IMR-90 (cell line): ENCODE measurements at regions not wholly inside any gene's neighbourhood (a gene's known extent, or its start where the extent isn't known, plus 50 kb on each side); places are given as distances from the start of the nearest gene placed in this dataset.

Source experiments
- ATAC-seq: fragments of 200-7000 bp; cut with Tn5 transposase; 2 replicates; pipeline ENCODE4 v1.9.1; 2020; ENCODE audit warnings: low read depth, mild to moderate bottlenecking, moderate library complexity
- BruUV-seq: library from RNA; stranded (reverse); fragments of 400-500 nt; replicated peaks from 2 replicates; lab custom pipeline; 2021; lab: Mats Ljungman, UMichigan
- CTCF ChIA-PET: fragments of 300-600 bp; formaldehyde crosslinking; extraction: SDS; loops from one replicate; lab custom pipeline; 2021; ENCODE audit warnings: antibody characterized with exemption; lab: Yijun Ruan, JAX
- POLR2A ChIA-PET: fragments of 300-600 bp; sonication (Branson Sonifier 250); formaldehyde crosslinking; loops from one replicate; lab custom pipeline; 2022; ENCODE audit warnings: antibody characterized with exemption; ENCODE audit not compliant: unreplicated experiment; lab: Charles Lee
- DNase-seq: peaks from one replicate; pipeline ENCODE4 v3.0.0; 2013
- H2AFZ ChIP-seq: replicated peaks from 2 replicates; pipeline ENCODE3; 2013; ENCODE audit warnings: low read length, mild to moderate bottlenecking; ENCODE audit not compliant: poor library complexity
- H2AK5ac ChIP-seq: 2 replicates; pipeline ENCODE4 v1.6.1; 2013; ENCODE audit warnings: low read depth, low read length, inconsistent platforms
- H2AK9ac ChIP-seq: replicated peaks from 2 replicates; pipeline ENCODE3; 2013; ENCODE audit warnings: mild to moderate bottlenecking, low read depth, low read length, moderate library complexity; ENCODE audit not compliant: poor library complexity
- H2BK120ac ChIP-seq: 2 replicates; pipeline ENCODE4 v1.6.1; 2013; ENCODE audit warnings: low read depth, low read length, inconsistent platforms
- H2BK15ac ChIP-seq: 3 replicates; pipeline ENCODE4 v1.6.1; 2013; ENCODE audit warnings: low read depth, low read length, inconsistent platforms
- H2BK20ac ChIP-seq: 2 replicates; pipeline ENCODE4 v1.6.1; 2013; ENCODE audit warnings: low read depth, mild to moderate bottlenecking, inconsistent platforms, low read length, moderate library complexity
- H2BK5ac ChIP-seq: 2 replicates; pipeline ENCODE4 v1.6.1; 2013; ENCODE audit warnings: mild to moderate bottlenecking, low read depth, low read length, inconsistent platforms; ENCODE audit not compliant: poor library complexity, severe bottlenecking
- H3K14ac ChIP-seq: replicated peaks from 2 replicates; pipeline ENCODE4 v1.6.1; 2013; ENCODE audit warnings: low read depth, low read length, inconsistent platforms
- H3K18ac ChIP-seq: 2 replicates; pipeline ENCODE4 v1.6.1; 2013; ENCODE audit warnings: low read depth, low read length, control low read depth
- H3K23ac ChIP-seq: 2 replicates; pipeline ENCODE4 v1.6.1; 2013; ENCODE audit warnings: low read depth, low read length, inconsistent platforms
- H3K27ac ChIP-seq: 2 replicates; pipeline ENCODE4 v1.5.1; 2013; ENCODE audit warnings: mild to moderate bottlenecking, control low read depth, low read length; ENCODE audit not compliant: insufficient read depth
- H3K27me3 ChIP-seq: 2 replicates; pipeline ENCODE4 v1.6.1; 2013; ENCODE audit warnings: low read length; ENCODE audit not compliant: control insufficient read depth, insufficient read depth
- H3K36me3 ChIP-seq: 2 replicates; pipeline ENCODE4 v1.6.1; 2013; ENCODE audit warnings: low read length, mixed read lengths; ENCODE audit not compliant: control insufficient read depth, insufficient read depth
- H3K4ac ChIP-seq: 2 replicates; pipeline ENCODE4 v1.6.1; 2013; ENCODE audit warnings: low read depth, low read length, inconsistent platforms
- H3K4me1 ChIP-seq: 2 replicates; pipeline ENCODE4 v1.6.1; 2013; ENCODE audit warnings: low read length, mixed read lengths; ENCODE audit not compliant: control insufficient read depth, insufficient read depth
- H3K4me2 ChIP-seq: 2 replicates; pipeline ENCODE4 v1.6.1; 2013; ENCODE audit warnings: low read depth, mild to moderate bottlenecking, control low read depth, low read length, moderate library complexity
- H3K4me3 ChIP-seq: 2 replicates; pipeline ENCODE4 v1.5.1; 2013; ENCODE audit warnings: low read depth, mild to moderate bottlenecking, control low read depth, low read length, moderate library complexity; ENCODE audit not compliant: insufficient read depth
- H3K56ac ChIP-seq: 2 replicates; pipeline ENCODE4 v1.6.1; 2013; ENCODE audit warnings: low read length, inconsistent platforms; ENCODE audit not compliant: insufficient read depth; ENCODE audit errors: extremely low read depth
- H3K79me1 ChIP-seq, 2 experiments: 2 replicates each; pipeline ENCODE4 v1.6.1; 2013; ENCODE audit warnings: low read length in 2 of 2, inconsistent platforms in 1 of 2, low read depth in 1 of 2
- H3K9ac ChIP-seq: 2 replicates; pipeline ENCODE4 v1.6.1; 2013; ENCODE audit warnings: low read depth, low read length, control low read depth
- H3K9me1 ChIP-seq: 2 replicates; pipeline ENCODE4 v1.6.1; 2013; ENCODE audit warnings: low read length, inconsistent platforms; ENCODE audit not compliant: insufficient read depth
- H3K9me3 ChIP-seq: 2 replicates; pipeline ENCODE4 v1.6.1; 2013; ENCODE audit warnings: low read length; ENCODE audit not compliant: control insufficient read depth, insufficient read depth
- H4K20me1 ChIP-seq: 2 replicates; pipeline ENCODE4 v1.6.1; 2013; ENCODE audit warnings: low read length, inconsistent platforms; ENCODE audit not compliant: insufficient read depth
- H4K5ac ChIP-seq: 2 replicates; pipeline ENCODE4 v1.6.1; 2013; ENCODE audit warnings: mild to moderate bottlenecking, low read depth, low read length, control low read depth
- H4K8ac ChIP-seq, 2 experiments: 2 replicates each; pipeline ENCODE4 v1.6.1; 2013; ENCODE audit warnings: low read depth in 2 of 2, low read length in 2 of 2, control low read depth in 1 of 2, inconsistent platforms in 1 of 2
- H4K91ac ChIP-seq: 2 replicates; pipeline ENCODE4 v1.6.1; 2013; ENCODE audit warnings: low read depth, low read length, inconsistent platforms; ENCODE audit not compliant: insufficient read depth
- BHLHE40 ChIP-seq: fragments of 150-350 bp; IDR thresholded peaks from 2 replicates; pipeline ENCODE4 v1.6.1; 2016; ENCODE audit warnings: mild to moderate bottlenecking, low read depth, low read length
- CEBPB ChIP-seq: IDR thresholded peaks from 2 replicates; pipeline ENCODE4 v1.6.1; 2012; ENCODE audit warnings: low read depth, low read length, improper control_type of control experiment
- CHD1 ChIP-seq: IDR thresholded peaks from 2 replicates; pipeline ENCODE4 v1.6.1; 2012; ENCODE audit warnings: low read depth, low read length, improper control_type of control experiment
- CTCF ChIP-seq: conservative IDR thresholded peaks from 2 replicates; pipeline ENCODE4 v1.5.1; 2012; ENCODE audit warnings: mild to moderate bottlenecking, low read depth, low read length, improper control_type of control experiment
- ELK1 ChIP-seq: fragments of 150-350 bp; IDR thresholded peaks from 2 replicates; pipeline ENCODE4 v1.6.1; 2016; ENCODE audit warnings: low read depth, mild to moderate bottlenecking, low read length, moderate library complexity, borderline replicate concordance
- FOS ChIP-seq: fragments of 150-350 bp; IDR thresholded peaks from 2 replicates; pipeline ENCODE4 v1.6.1; 2016; ENCODE audit warnings: low read depth, low read length
- MAFK ChIP-seq: IDR thresholded peaks from 2 replicates; pipeline ENCODE4 v1.6.1; 2012; ENCODE audit warnings: low read depth, low read length, improper control_type of control experiment
- MAZ ChIP-seq: IDR thresholded peaks from 2 replicates; pipeline ENCODE4 v1.6.1; 2012; ENCODE audit warnings: low read depth, mild to moderate bottlenecking, low read length, improper control_type of control experiment, moderate library complexity, borderline replicate concordance
- MXI1 ChIP-seq: IDR thresholded peaks from 2 replicates; pipeline ENCODE4 v1.6.1; 2012; ENCODE audit warnings: low read depth, mild to moderate bottlenecking, low read length, moderate library complexity, borderline replicate concordance
- NFE2L2 ChIP-seq: fragments of 150-350 bp; IDR thresholded peaks from 2 replicates; pipeline ENCODE4 v1.6.1; 2016; ENCODE audit warnings: low read depth, mild to moderate bottlenecking, low read length
- POLR2A ChIP-seq: IDR thresholded peaks from 2 replicates; pipeline ENCODE4 v1.6.1; 2012; ENCODE audit warnings: mild to moderate bottlenecking, low read depth, low read length
- RAD21 ChIP-seq: IDR thresholded peaks from 2 replicates; pipeline ENCODE4 v1.6.1; 2012; ENCODE audit warnings: low read length, improper control_type of control experiment
- RCOR1 ChIP-seq: IDR thresholded peaks from 2 replicates; pipeline ENCODE4 v1.6.1; 2012; ENCODE audit warnings: mild to moderate bottlenecking, low read length, improper control_type of control experiment; ENCODE audit not compliant: insufficient replicate concordance
- RFX5 ChIP-seq: IDR thresholded peaks from 2 replicates; pipeline ENCODE4 v1.8.0; 2012; ENCODE audit warnings: low read depth, mild to moderate bottlenecking, low read length, moderate library complexity
- SMC3 ChIP-seq: fragments of 150-350 bp; IDR thresholded peaks from 2 replicates; pipeline ENCODE4 v1.6.1; 2016; ENCODE audit warnings: low read depth, mild to moderate bottlenecking, antibody characterized with exemption, low read length, moderate library complexity
- USF2 ChIP-seq: fragments of 150-350 bp; IDR thresholded peaks from 2 replicates; pipeline ENCODE4 v1.6.1; 2017; ENCODE audit warnings: mild to moderate bottlenecking, antibody characterized with exemption, low read length, low read depth
- WGBS, 2 experiments: methylation state at CpG; one replicate each; pipeline versions ENCODE4 v1.1.5 to v1.1.7; 2013; ENCODE audit warnings: missing lambda C conversion rate in 2 of 2; ENCODE audit not compliant: insufficient read length in 1 of 2; ENCODE audit errors: extremely low coverage in 2 of 2; 5-methylcytosine and 5-hydroxymethylcytosine counted together
- dilution Hi-C: fragments of 300-500 bp; cut with HindIII; formaldehyde crosslinking; loops from one replicate; pipeline ENCODE4 v1.14.3; 2018; ENCODE audit warnings: low sequenced_read_pairs; ENCODE audit not compliant: unreplicated experiment
- in situ Hi-C: fragments of 300-500 bp; cut with MboI; formaldehyde crosslinking; loops from 3 replicates; pipeline ENCODE4 v1.14.3; 2019; ENCODE audit warnings: low sequenced_read_pairs, inconsistent platforms, mixed read lengths
- intact Hi-C: fragments of 100-400 bp; cut with micrococcal nuclease; formaldehyde crosslinking; loops from 2 replicates; pipeline ENCODE4 v1.10.0; 2022

GRCh38 chr14:105873870-105874512, 347.6 kb downstream of the TMEM121 start:
- DNase-seq (no peak), ATAC-seq (no peak)
- H3K4me3 ChIP-seq = no peak overlapping the region
- no peak overlapping the region for H3K14ac ChIP-seq
- no peaks in the 10 kb centered on the region for H4K20me1 ChIP-seq
- H3K9me3 ChIP-seq = peaks cover 13% of the 10 kb centered on the region
- H3K9ac ChIP-seq = no peak overlapping the region
- H3K56ac ChIP-seq = no peak overlapping the region
- dilution Hi-C loops (no loop called here), in situ Hi-C loops (no loop called here), intact Hi-C loops (no loop called here)
- no peak overlapping the region for H2AK5ac ChIP-seq
- no peaks in the 10 kb centered on the region for H3K4me1 ChIP-seq
- H3K36me3 ChIP-seq = no peaks in the 10 kb centered on the region
- no peak overlapping the region for H3K27ac ChIP-seq
- POLR2A ChIA-PET = no interaction called here
- no TSS peak for BruUV-seq
- no peak overlapping the region for H3K4ac ChIP-seq
- H2BK20ac ChIP-seq = no peak overlapping the region
- no peak overlapping the region for H2AFZ ChIP-seq
- no peak overlapping the region for H2AK9ac ChIP-seq
- H4K5ac ChIP-seq = no peak overlapping the region
- CTCF ChIA-PET = no interaction called here
- H2BK120ac ChIP-seq = no peak overlapping the region
- no peak overlapping the region for H2BK5ac ChIP-seq
- no CpG with 5 or more reads among the region's 4 CpGs for WGBS, 2 experiments
- H3K23ac ChIP-seq = no peak overlapping the region
- H4K91ac ChIP-seq = no peak overlapping the region
- H3K18ac ChIP-seq = no peak overlapping the region
- no peaks in the 10 kb centered on the region for H3K79me1 ChIP-seq
- no peak overlapping the region for H3K4me2 ChIP-seq
- no peaks in the 10 kb centered on the region for H3K9me1 ChIP-seq
- TF ChIP-seq NFE2L2 (no peak), RCOR1 (no peak), SMC3 (no peak), CTCF (no peak), RFX5 (no peak), POLR2A (no peak), BHLHE40 (no peak), MXI1 (no peak), FOS (no peak), USF2 (no peak), MAFK (no peak), ELK1 (no peak), CHD1 (no peak), CEBPB (no peak), MAZ (no peak), RAD21 (no peak)
- H2BK15ac ChIP-seq = no peak overlapping the region
- no peaks in the 10 kb centered on the region for H3K27me3 ChIP-seq
- no peak overlapping the region for H4K8ac ChIP-seq
